ENCODE measurements at regions not wholly inside any gene's neighbourhood (a gene's known extent, or its start where the extent isn't known, plus 50 kb on each side); places are given as distances from the start of the nearest gene placed in this dataset.
"Not testable (repeated sequence)": the region's sequence is repeated elsewhere in the genome, so short reads cannot be mapped to it uniquely, and the experiment has no call there.

- Histone ChIP-seq H3K36me3 (no peaks in the 10 kb centered on the region), H3K27me3 (no peaks in the 10 kb centered on the region), H3K4me1 (no peaks in the 10 kb centered on the region), H3K4me3 (no peak overlapping the region), H3K27ac (no peak overlapping the region), H3K9me3 (no peaks in the 10 kb centered on the region)
- intact Hi-C loops (cut with DNase I; ENCODE audit: low total_unique reads), result no loop called here
- DNase-seq (ENCODE audit: low spot score in 2 of 2), result no peak
- TF ChIP-seq POLR2A (IDR thresholded peaks at IDR 0.05) (no peak), POLR2AphosphoS5 (IDR thresholded peaks at IDR 0.05) (no peak)
- TF ChIP-seq, protein P1, sequence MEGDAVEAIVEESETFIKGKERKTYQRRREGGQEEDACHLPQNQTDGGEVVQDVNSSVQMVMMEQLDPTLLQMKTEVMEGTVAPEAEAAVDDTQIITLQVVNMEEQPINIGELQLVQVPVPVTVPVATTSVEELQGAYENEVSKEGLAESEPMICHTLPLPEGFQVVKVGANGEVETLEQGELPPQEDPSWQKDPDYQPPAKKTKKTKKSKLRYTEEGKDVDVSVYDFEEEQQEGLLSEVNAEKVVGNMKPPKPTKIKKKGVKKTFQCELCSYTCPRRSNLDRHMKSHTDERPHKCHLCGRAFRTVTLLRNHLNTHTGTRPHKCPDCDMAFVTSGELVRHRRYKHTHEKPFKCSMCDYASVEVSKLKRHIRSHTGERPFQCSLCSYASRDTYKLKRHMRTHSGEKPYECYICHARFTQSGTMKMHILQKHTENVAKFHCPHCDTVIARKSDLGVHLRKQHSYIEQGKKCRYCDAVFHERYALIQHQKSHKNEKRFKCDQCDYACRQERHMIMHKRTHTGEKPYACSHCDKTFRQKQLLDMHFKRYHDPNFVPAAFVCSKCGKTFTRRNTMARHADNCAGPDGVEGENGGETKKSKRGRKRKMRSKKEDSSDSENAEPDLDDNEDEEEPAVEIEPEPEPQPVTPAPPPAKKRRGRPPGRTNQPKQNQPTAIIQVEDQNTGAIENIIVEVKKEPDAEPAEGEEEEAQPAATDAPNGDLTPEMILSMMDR (IDR thresholded peaks at IDR 0.05), result no peak
Observed at GRCh38 chr1:213600879-213601278, 386.9 kb upstream of the PROX1 start.

GRCh38 chr1:213601705-213602104 is 386.1 kb upstream of the PROX1 start:
- H3K4me3 ChIP-seq; H3K36me3 ChIP-seq; intact Hi-C loops (cut with DNase I; ENCODE audit: low total_unique reads); H3K27ac ChIP-seq; H3K9me3 ChIP-seq; H3K4me1 ChIP-seq; DNase-seq (ENCODE audit: low spot score in 2 of 2); H3K27me3 ChIP-seq: not testable (repeated sequence)

GRCh38 chr1:213602796-213603486 is 384.8 kb upstream of the PROX1 start:
- no peak for DNase-seq (ENCODE audit: low spot score in 2 of 2)
- H3K4me3 ChIP-seq, result no peak overlapping the region
- H3K9me3 ChIP-seq, result no peaks in the 10 kb centered on the region
- H3K27ac ChIP-seq, result no peak overlapping the region
- intact Hi-C loops (cut with DNase I; ENCODE audit: low total_unique reads), result no loop called here
- TF ChIP-seq POLR2A (IDR thresholded peaks at IDR 0.05) (no peak), POLR2AphosphoS5 (IDR thresholded peaks at IDR 0.05) (no peak)
- TF ChIP-seq, protein P1 (IDR thresholded peaks at IDR 0.05), result no peak
- no peaks in the 10 kb centered on the region for H3K4me1 ChIP-seq
- H3K27me3 ChIP-seq, result no peaks in the 10 kb centered on the region
- H3K36me3 ChIP-seq, result no peaks in the 10 kb centered on the region

DNA sequence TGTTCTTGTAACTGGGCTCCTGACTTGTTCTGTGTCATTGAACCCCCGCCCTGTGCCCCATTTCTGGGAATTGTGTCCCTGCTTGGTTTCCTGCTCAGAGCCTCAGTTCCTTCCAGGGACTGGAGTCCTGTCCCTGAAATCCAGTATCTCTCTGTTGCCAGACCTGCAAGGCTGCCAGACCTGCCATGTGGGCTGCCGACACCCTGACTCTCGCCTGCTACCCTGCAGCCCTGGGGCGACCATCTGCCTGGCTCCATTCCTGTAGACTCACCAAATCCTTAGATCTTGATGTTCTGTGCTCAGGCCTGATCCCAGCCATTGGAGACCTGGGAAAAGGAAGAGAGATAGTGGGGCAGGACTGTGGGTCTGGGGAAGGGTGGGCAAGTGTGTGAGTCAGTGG is 383.3 kb upstream of the PROX1 start:
- no peaks in the 10 kb centered on the region for H3K27me3 ChIP-seq
- H3K4me3 ChIP-seq, result no peak overlapping the region
- no peak for DNase-seq (ENCODE audit: low spot score in 2 of 2)
- TF ChIP-seq, protein P1 (IDR thresholded peaks at IDR 0.05), result no peak
- TF ChIP-seq POLR2AphosphoS5 (IDR thresholded peaks at IDR 0.05) (no peak), POLR2A (IDR thresholded peaks at IDR 0.05) (no peak)
- H3K4me1 ChIP-seq, result no peaks in the 10 kb centered on the region
- no peaks in the 10 kb centered on the region for H3K9me3 ChIP-seq
- intact Hi-C loops (cut with DNase I; ENCODE audit: low total_unique reads), result no loop called here
- no peak overlapping the region for H3K27ac ChIP-seq
- H3K36me3 ChIP-seq, result no peaks in the 10 kb centered on the region

DNA sequence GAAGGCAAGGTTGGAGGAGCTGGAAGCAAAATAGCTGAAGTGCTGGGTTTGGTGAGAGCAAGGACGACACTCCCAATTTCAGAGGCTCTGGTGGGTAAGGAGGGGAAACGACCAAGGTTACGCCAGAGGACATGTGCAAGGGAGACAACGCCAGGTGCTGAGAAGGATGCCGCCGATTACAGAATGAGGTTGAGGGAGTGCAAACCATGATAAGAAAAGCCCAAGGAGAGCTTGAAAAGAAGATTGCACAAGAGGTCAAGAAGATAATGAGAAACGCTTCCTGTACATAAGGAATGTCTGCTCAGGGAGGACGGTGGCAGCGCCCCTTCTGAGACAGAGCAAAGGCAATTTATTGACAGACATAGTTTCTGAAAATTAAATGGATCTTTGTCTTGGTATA is 382.0 kb upstream of the PROX1 start:
- Histone ChIP-seq H3K27ac (no peak overlapping the region), H3K36me3 (no peaks in the 10 kb centered on the region), H3K4me1 (no peaks in the 10 kb centered on the region), H3K9me3 (no peaks in the 10 kb centered on the region), H3K27me3 (no peaks in the 10 kb centered on the region), H3K4me3 (no peak overlapping the region)
- TF ChIP-seq POLR2AphosphoS5 (IDR thresholded peaks at IDR 0.05) (no peak), POLR2A (IDR thresholded peaks at IDR 0.05) (no peak)
- TF ChIP-seq, protein P1 (IDR thresholded peaks at IDR 0.05), result no peak
- intact Hi-C loops (cut with DNase I; ENCODE audit: low total_unique reads), result no loop called here
- DNase-seq (ENCODE audit: low spot score in 2 of 2), result no peak
